Lower leg skin (tissue), 3 donors: ENCODE measurements at regions not wholly inside any gene's neighbourhood (a gene's known extent, or its start where the extent isn't known, plus 50 kb on each side); places are given as distances from the start of the nearest gene placed in this dataset.

Source experiments
- CTCF ChIP-seq, 3 donors: fragments of 450-650 bp; IDR thresholded peaks; one replicate each; pipeline ENCODE4 v1.5.1; 2016; ENCODE audit warnings: antibody characterized with exemption in 3 of 3, mild to moderate bottlenecking in 3 of 3, moderate library complexity in 2 of 3
- POLR2A ChIP-seq, 2 donors: fragments of 450-650 bp; IDR thresholded peaks; one replicate each; pipeline ENCODE4 v1.6.1; 2016 to 2017; ENCODE audit warnings: antibody characterized with exemption in 2 of 2, mild to moderate bottlenecking in 1 of 2, moderate library complexity in 1 of 2

DNA sequence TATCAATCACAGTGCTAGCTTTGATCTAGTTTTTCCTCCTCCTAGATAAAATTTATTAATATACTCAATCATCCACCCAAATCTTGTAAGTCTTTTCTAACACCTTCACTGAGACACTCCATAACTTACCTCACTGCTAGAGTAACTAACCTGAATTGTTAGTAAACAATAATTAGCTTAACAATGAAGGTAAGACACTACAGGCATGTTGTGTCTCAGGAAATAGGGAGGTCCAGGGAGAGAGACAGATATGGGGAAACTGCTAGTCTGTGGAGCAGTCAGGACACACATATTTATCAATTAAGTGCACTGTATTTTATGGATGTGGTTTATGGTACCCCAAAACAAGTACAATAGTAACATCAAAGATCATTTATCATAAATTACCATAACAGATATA, 94.2 kb upstream of the SSTR1 start:
- TF ChIP-seq CTCF (IDR thresholded peaks at IDR 0.05) (no peak), POLR2A (IDR thresholded peaks at IDR 0.05) (no peak)
